GM19467 (cell line): ENCODE measurements at regions not wholly inside any gene's neighbourhood (a gene's known extent, or its start where the extent isn't known, plus 50 kb on each side); places are given as distances from the start of the nearest gene placed in this dataset.
"Not testable (repeated sequence)": the region's sequence is repeated elsewhere in the genome, so short reads cannot be mapped to it uniquely, and the experiment has no call there.

ENCODE experiments used
- ATAC-seq: cut with Tn5 transposase; IDR thresholded peaks from one replicate; pipeline ENCODE4 v1.9.1; 2021; ENCODE audit warnings: mild to moderate bottlenecking, moderate library complexity; ENCODE audit not compliant: unreplicated experiment

DNA sequence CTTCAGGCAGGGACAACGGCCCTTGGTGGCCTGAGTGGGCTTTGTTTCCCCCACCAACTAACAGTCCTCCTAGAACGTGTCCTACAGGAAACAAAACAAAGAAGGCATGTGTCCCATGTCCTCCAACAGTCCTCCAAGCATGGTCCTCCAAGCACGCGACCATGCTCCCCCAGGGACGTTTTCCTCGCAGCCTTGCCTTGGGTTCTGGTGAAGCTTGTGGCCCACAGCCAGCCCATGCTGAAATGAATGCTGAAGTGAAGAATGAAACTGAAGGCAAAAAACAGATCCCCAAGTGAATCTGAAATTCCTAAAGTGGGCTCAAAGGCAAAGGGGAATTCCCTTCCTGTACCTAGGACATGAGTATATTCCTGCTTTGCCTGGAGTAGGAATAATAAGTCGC is 176.6 kb downstream of the JCAD start:
- ATAC-seq, result no peak

DNA sequence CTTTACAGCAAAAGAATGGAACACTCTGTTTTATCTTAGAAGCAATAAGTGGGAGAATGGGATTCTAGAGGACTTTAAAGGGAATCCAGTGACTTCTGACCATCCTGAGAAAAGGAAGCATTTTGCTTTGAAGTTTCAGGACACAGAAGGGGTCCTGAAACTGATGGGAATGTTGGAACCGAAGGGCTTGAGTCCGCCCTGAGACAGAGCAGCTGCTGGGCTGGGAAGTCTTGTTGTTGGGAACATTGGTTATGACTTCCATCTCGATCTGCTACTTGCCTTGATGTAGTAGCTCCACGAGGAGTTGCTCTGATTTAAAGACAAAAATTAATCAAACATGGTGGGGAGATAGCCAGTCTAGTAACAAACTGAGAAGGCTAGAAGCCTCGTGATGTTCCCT is 177.6 kb downstream of the JCAD start:
- no peak for ATAC-seq

DNA sequence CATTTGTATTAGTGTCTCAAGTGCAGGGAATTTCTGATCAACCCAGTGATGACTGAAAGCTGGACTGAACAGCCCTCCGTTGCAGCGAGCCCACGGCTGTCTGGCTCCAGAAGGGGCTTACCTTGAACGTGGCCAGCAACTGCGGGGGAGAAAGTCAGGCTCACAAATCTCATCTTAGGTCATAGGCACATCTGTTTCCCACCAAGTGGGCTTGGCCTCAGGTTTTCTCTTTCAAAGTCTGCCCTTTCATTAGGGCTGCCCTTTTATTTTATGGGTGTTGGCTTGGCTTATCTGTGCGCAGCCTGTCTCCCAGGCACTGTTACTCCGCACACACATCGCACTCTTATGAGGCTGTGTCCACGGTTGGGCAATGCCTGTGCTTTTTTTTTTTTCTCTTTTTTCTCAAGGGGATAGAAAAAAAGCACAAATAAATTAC is 178.0 kb downstream of the JCAD start:
- no peak for ATAC-seq

DNA sequence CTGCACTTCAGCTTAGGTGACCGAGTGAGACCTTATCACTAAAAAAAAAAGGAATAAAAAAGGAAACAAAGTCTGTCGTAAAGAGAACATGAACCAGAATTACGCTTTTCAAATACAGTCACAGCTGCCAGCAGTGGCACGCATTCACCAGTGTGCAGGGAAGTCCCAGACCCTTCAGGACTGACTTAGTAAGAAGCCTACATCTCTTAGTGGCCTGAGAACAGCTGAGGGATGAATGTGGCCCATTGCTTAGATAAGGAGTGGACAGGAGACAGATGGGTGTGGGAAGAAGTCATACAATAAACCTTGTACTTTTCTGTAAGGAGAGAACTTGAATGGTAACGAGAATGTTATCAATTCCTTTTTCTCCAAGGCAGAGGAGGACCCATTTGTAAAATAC is 178.5 kb downstream of the JCAD start:
- ATAC-seq, result no peak

DNA sequence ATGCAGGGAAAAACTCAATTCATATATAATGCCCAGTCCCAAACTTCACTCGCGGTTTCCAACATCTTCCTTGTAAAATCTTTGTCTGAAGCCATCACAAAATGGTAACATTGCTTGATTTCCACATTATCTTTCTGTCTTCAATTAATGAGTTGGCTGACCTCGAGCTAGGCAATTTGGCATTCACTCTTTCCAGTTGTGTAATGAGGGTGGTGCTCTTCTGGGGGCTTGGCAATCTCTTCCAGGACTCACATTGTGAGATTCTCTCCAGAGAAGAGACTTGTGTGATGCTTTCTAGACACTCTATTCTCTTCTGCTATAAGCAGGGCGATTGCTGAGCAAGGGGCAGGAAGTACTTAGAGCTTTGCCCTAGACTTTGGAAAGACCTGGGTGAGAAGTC is 179.5 kb downstream of the JCAD start:
- no peak for ATAC-seq

DNA sequence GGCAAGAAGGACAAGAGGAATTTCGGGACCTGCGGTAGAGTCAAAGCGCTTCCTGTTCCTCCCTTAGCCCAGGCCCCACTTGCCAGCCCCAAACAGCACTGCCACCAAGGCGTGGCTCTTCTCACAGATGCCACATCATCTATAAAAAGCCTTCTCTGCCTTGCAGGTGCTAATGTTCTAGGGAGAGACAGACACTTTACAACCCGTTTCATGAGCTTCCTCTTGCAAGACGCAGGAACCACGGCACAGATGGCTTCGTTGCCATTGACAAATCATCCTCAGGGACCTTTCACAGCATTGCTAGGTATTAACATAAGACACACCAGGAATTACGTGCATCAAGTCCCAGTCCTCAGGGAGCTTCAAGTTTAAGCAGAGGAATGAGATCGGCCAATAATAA is 180.9 kb downstream of the JCAD start:
- no peak for ATAC-seq

DNA sequence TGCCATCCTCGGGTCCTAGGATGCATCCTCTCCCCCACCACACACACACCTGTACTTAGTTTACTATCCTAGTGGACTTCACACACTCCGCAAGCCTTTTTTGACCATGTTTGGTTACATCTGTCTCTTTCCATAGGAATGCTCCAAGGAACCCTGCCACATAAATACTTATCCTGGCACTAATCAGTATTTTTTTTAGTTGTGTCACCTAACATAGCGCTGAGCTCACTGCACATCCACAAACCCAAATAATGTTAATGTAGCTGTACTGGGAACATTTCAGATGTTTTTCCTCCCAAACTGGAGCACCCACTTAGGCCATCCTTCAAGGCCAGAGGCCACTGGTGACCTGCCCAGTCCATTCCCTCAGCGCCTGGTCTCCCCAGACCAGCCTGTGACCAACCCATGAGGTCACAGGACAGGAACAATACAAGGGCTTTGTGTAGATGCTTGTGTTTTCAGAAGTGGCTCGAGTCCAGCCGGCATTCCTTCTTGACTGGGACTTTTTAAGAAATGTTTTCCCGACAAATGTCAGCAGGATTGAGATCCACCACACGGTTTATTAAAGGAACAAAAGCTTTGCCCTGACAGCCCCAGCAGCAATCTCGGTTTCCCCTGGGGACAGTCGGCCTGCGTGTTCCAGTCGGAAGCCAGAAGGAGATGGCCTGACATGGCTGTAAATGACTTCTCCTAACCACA is 181.4 kb downstream of the JCAD start:
- no peak for ATAC-seq

DNA sequence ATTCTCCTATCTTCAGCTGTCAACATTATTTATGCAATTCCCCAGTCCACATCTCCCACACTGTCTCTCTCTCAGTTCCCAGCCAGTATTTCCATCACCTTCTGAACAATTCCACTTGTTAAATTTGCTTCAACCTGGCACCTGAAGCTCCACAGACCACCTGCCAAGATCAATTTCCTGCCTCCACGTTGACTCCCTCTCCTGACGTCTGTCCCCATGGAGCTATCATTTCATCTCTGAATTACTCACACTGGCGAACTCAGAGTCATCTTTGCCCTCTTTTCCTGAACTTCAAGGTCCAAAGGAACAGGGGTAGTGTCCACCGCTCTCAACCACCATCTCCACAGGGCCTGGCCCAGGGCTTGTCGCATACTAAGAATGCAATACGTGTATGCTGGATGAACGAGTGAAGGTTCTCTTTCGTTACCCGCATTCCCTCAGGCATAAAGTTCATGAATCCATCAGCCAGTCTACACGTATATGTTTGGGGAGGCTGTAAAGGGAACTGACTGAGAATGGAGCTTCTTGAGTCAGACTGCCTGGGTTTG is 183.3 kb downstream of the JCAD start:
- no peak for ATAC-seq

DNA sequence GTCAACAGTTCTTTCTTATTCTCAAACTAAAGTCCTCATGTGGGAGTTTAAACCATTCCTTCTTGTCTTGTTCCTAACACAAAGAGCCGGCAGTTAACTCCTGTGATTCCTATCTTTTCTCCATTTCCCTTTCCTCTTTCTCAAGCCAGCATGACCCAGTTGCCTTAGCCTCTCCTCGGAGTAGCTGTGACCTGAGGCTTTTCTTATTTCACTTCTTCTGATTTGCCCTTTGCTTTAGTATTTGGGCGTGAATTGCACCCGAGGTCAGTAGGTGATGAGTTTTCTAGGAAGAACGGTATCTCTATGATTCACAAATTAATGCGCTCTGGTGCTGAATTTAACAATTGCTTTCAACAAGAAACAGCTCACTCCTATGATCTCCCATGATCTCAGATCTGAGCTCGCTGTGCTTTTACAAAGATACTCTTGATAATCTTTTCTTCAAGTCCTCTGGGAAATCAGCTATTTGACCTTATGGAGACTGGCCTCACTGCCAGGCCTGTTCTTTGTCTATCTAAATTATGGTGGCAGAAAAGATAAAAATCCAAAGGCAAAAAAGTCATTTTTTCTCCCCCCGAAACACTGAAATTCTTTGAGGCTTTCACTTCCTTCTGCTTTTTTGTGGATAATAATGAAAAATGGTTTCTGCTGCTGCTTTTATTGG is 184.6 kb downstream of the JCAD start:
- no peak for ATAC-seq

DNA sequence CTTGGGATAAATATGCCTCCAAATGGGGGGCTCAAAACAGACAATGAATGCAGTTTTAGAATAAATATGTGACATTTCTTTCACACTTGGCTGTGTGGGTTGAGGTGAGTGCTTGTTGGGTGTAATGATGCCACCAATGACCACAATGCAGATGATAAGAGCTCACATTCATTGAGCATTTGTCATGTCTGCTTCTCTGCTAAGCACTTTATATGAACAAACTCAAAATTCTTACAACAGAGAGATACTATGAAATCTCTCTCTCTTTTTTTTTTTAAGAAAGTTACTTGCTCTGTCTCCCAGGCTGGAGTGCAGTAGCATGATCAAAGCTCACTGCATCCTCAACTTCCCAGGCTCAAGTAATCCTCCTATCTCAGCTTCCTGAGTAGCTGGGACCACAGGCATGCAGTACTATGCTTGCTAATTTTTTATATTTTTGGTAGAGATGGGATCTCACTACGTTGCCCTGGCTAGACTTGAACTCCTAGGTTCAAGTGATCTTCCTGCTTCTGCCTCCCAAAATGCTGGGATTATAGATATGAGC is 185.4 kb downstream of the JCAD start:
- no peak for ATAC-seq

DNA sequence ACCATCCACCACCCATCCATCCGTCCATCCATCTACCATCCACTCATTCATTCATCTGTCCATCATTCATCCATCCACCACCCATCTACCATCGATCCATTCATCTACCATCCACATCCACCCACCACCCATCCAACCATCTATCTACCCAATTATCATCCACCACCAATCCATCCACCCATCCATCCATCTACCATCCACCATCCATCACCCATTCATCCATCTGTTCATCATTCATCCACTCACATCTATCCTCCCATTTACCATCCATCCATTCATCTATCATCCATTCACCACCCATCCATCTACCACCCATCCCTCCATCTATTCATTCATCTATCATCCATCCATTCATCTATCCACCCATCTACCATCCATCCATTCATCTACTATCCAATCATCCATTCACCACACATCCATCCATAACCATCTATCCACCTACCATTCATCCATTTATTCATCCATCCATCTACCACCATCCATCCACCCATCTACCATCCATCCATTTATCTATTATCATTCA is 188.8 kb downstream of the JCAD start:
- ATAC-seq, result no peak

DNA sequence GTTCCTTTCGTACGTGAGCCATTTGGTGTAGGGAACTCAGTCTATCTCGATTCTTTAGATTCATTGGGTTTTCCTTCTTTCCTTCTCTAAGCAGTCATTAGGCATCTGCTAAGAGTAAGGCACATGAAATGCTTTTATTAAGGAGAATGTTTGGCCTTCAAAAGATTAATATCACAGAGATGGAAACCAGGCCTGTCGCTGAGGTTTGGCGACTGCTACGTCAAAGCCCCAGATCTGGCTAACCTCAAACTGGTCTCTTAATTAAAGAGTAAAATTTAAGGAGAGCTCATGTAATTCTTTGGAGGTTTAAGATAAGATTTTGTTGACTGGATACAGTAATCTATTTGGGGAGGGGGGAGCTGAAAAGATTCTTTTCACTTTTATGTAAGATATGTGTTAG is 189.8 kb downstream of the JCAD start:
- no peak for ATAC-seq

DNA sequence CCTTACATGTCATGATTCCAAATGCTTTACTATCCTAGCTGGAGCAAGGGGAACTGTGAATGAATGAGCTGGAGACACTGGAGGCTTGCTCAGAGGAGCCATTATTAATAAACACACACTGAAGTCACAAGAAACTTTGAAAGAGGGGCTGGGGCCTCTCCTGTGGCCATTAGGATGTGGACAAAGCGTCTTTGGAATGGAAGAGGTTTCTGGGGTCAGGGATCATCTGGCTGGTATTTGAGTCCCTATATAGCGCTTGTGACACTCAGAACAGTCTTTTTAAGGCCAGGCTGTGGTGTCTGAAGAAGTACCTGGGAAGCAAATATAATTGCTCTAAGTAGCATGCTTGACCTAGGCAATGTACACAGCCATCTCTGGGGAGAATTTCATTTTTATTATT is 193.0 kb downstream of the JCAD start:
- ATAC-seq, result no peak

DNA sequence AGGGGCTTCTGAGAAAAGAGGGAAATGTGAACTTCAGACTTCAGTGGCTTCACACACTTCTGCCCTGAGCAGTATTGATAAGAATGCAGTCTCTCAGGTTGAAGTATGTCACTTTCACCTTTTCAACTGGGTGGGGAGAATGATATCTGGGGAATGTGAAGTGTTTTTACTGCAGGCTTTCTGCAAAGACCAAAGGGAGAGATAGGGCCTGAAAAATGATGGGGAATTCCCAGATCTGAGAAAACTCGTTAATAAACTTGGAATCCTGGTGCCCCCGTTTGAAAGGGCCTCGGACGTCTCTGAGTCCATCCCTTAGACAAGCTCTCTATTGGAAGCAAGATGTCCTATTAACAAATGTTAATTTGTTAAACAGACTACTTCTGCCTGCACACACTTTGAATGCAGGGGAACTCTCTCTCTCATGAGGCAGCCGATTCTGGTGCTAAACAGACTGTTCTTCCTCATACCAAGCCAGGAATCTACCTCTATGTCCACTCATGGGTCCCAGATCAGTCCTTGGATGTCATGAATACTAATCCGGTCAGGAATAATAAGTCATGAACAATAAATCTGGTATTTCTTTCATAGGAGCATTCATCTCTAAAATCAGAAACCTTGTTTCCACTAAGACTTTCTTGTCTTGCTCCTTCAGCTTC is 193.6 kb downstream of the JCAD start:
- no peak for ATAC-seq

DNA sequence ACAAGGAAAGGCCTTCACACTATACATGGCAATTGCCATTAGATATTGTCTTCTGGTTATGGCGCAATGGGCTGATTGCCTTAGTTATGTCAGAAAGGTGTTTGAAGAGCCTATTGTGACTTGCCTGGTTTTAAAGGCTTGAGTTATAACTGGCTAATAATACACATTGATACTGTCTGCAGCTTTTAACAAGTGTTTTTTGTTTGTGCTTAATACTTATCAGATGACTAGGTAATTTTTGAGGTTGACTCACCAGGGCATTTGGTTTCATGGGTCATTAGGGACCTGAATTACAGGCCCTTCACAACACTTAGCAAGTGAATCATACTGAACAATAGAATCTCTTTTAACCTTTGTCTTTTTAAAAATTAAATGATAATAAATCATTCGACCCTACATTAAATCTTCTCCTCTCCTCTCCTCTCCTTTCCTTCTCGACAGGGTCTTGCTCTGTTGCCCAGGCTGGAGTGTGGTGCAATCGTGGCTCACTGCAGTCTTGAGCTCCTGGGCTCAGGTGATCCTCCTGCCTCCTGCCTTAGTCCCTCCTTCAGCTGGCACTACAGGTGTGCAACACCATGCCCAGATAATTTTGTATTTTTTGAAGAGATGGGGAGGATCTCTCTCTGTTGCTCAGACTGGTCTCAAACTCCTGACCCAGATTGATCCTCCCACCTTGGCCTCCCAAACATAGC is 196.3 kb downstream of the JCAD start:
- no peak for ATAC-seq

DNA sequence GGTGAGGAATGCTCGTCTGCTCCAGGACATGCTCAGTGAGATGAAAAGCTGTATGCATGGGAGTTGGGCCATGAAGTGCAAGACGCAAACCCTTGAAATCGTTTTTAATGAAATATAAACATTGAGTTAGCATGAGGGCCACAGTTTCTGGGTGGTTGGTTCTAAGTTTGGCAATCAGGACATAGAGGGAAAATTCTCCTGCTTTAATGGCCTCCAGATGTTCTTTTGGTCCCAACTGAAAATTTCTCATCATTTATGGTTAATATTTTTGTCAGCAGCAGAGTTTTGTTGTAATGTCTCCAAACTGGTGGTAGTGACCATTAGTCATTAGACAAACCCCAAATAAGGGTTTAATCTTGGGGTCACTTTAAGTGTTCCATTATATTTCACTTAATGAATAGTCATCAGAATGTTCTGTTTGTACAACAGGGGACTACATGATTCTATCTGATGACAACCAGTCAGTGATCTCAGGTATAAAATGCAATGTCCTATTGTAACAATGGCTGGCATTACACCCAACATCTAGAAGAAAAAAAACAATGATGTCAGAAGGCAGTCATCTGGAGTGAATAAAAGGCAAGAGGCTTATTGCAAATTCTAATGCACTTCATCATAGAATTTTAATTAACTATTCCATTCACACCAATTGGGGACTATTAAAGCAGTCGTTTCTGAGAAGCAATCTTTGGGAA is 197.4 kb downstream of the JCAD start:
- ATAC-seq, result no peak

DNA sequence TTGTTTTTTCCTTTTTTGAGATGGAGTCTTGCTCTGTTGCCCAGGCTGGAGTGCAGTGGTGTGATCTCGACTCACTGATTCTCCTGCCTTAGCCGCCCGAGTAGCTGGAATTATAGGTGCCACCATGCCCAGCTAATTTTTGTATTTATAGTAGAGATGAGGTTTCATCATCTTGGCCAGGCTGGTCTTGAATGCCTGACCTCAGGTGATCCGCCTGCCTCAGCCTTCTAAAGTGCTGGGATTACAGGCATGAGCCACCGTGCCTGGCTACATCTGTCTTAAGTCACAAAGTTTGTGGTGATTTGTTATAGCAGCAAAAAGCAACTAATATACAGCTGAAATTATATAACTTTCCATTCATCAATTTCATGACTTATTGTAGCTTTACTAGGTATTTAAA is 198.2 kb downstream of the JCAD start:
- ATAC-seq, result not testable (repeated sequence)

DNA sequence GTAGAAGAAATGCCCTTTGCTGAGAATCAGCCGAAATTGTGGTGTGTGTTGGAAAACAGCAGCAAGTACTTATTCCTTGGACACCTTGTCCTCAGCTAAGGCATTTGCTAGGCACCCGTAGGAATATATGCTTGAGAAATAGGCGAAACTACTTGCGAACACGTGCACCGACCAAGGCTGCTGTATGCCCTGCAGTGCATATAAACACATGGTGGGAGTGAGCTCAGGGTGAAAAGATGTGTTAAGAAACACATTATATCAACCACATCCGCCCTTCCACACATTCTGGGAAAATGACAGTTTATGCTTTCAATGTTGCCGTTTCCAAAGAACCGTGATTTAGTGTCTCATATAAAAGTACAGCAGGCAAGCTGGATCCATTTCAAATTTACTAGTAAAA is 199.2 kb downstream of the JCAD start:
- ATAC-seq, result no peak

DNA sequence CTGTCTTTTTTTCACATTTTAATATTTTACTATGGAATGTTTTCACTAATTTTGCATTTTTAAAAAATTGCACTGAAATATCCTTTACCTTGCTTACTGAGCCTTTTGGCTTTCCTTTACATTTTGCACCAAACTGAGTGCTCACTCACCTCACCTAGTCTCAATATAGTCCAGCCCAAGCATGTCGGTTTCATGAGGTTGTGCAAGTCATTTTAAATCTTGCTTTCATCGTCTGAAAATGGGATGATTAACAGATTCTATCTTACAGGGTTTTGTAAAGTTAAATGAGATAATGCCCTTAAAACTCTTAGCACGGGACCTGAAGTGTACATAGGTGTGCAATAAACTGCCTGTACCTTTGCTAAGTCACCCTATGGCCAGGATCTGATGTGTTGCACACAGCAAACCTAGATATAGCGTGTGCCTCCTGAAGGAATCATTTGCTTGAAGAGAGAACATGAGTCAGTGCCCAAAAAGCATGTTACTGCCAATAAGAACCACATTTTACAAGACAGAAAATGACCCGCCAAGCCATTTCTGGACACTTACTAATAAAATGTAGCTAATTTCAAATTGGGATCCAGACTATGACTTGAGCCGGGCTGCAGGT is 199.8 kb downstream of the JCAD start:
- ATAC-seq, result no peak

DNA sequence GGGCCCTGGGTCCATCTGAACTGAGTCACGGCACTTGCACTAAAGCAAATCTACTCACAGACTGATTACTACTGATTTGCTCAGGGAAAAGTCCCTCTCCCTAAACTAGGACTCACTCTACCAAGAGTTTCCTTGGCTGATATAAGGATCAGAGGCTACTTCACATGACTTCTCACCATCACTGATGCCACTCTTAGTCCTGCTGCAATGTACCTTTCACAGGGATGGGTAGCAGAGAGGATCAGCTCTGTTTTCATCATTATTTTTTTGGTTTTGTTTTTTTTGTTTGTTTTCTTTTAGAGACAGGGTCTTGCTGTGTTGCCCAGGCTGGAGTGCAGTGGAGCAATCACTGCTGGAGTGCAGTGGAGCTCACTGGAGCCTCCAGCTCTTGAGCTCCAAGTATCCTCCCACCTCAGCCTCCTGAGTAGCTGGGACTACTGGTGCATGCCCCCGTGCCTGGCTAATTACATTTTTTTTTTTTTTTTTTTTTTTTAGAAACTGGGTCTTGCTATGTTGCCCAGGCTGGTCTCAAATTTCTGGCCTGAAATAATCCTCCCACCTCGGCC is 200.6 kb downstream of the JCAD start:
- no peak for ATAC-seq
